ENCODE measurements at regions not wholly inside any gene's neighbourhood (a gene's known extent, or its start where the extent isn't known, plus 50 kb on each side); places are given as distances from the start of the nearest gene placed in this dataset.
"Not testable (repeated sequence)": the region's sequence is repeated elsewhere in the genome, so short reads cannot be mapped to it uniquely, and the experiment has no call there.

GRCh38 chr13:61276401-61276800 lies 139.2 kb downstream of the PCDH20 start:
- Mint-ChIP-seq H3K27ac (ENCODE audit: unreplicated experiment) (no peak overlapping the region), H3K9me3 (ENCODE audit: low read depth, unreplicated experiment) (no peaks in the 10 kb centered on the region), H3K27me3 (ENCODE audit: unreplicated experiment) (no peaks in the 10 kb centered on the region), H3K36me3 (ENCODE audit: insufficient read depth, unreplicated experiment) (no peaks in the 10 kb centered on the region), H3K4me1 (ENCODE audit: low read depth, unreplicated experiment) (no peaks in the 10 kb centered on the region), H3K4me3 (ENCODE audit: low read depth, unreplicated experiment) (no peak overlapping the region)
- intact Hi-C loops (cut with micrococcal nuclease; ENCODE audit: unreplicated experiment): no loop called here
- no TSS peak for BruUV-seq (replicated peaks)
- TF ChIP-seq CTCF (IDR thresholded peaks at IDR 0.05; ENCODE audit: unreplicated experiment): no peak
- CTCF ChIA-PET: no interaction called here
- no peak for DNase-seq

GRCh38 chr13:61275736-61276135 lies 139.9 kb downstream of the PCDH20 start:
- TF ChIP-seq CTCF (IDR thresholded peaks at IDR 0.05; ENCODE audit: unreplicated experiment): no peak
- Mint-ChIP-seq H3K4me3 (ENCODE audit: low read depth, unreplicated experiment) (no peak overlapping the region), H3K27me3 (ENCODE audit: unreplicated experiment) (no peaks in the 10 kb centered on the region), H3K9me3 (ENCODE audit: low read depth, unreplicated experiment) (no peaks in the 10 kb centered on the region), H3K4me1 (ENCODE audit: low read depth, unreplicated experiment) (no peaks in the 10 kb centered on the region), H3K27ac (ENCODE audit: unreplicated experiment) (no peak overlapping the region), H3K36me3 (ENCODE audit: insufficient read depth, unreplicated experiment) (no peaks in the 10 kb centered on the region)
- intact Hi-C loops (cut with micrococcal nuclease; ENCODE audit: unreplicated experiment): no loop called here
- no peak for DNase-seq
- no TSS peak for BruUV-seq (replicated peaks)
- CTCF ChIA-PET: no interaction called here

GRCh38 chr13:61275251-61275650 lies 140.4 kb downstream of the PCDH20 start:
- intact Hi-C loops (cut with micrococcal nuclease; ENCODE audit: unreplicated experiment): no loop called here
- no peak for TF ChIP-seq CTCF (IDR thresholded peaks at IDR 0.05; ENCODE audit: unreplicated experiment)
- BruUV-seq (replicated peaks): no TSS peak
- Mint-ChIP-seq H3K36me3 (ENCODE audit: insufficient read depth, unreplicated experiment) (no peaks in the 10 kb centered on the region), H3K27me3 (ENCODE audit: unreplicated experiment) (no peaks in the 10 kb centered on the region), H3K4me1 (ENCODE audit: low read depth, unreplicated experiment) (no peaks in the 10 kb centered on the region), H3K9me3 (ENCODE audit: low read depth, unreplicated experiment) (no peaks in the 10 kb centered on the region), H3K27ac (ENCODE audit: unreplicated experiment) (no peak overlapping the region), H3K4me3 (ENCODE audit: low read depth, unreplicated experiment) (no peak overlapping the region)
- CTCF ChIA-PET: no interaction called here
- no peak for DNase-seq

GRCh38 chr13:61266896-61267295 lies 148.8 kb downstream of the PCDH20 start:
- BruUV-seq (replicated peaks); H3K27ac Mint-ChIP-seq (ENCODE audit: unreplicated experiment); H3K36me3 Mint-ChIP-seq (ENCODE audit: insufficient read depth, unreplicated experiment); H3K27me3 Mint-ChIP-seq (ENCODE audit: unreplicated experiment); CTCF ChIA-PET; DNase-seq; H3K4me3 Mint-ChIP-seq (ENCODE audit: low read depth, unreplicated experiment); intact Hi-C loops (cut with micrococcal nuclease; ENCODE audit: unreplicated experiment); H3K4me1 Mint-ChIP-seq (ENCODE audit: low read depth, unreplicated experiment); H3K9me3 Mint-ChIP-seq (ENCODE audit: low read depth, unreplicated experiment): not testable (repeated sequence)

- Mint-ChIP-seq H3K4me3 (ENCODE audit: low read depth, unreplicated experiment) (no peak overlapping the region), H3K9me3 (ENCODE audit: low read depth, unreplicated experiment) (no peaks in the 10 kb centered on the region), H3K36me3 (ENCODE audit: insufficient read depth, unreplicated experiment) (no peaks in the 10 kb centered on the region), H3K27ac (ENCODE audit: unreplicated experiment) (no peak overlapping the region), H3K27me3 (ENCODE audit: unreplicated experiment) (no peaks in the 10 kb centered on the region), H3K4me1 (ENCODE audit: low read depth, unreplicated experiment) (no peaks in the 10 kb centered on the region)
- no peak for TF ChIP-seq CTCF (IDR thresholded peaks at IDR 0.05; ENCODE audit: unreplicated experiment)
- DNase-seq: no peak
- CTCF ChIA-PET: no interaction called here
- intact Hi-C loops (cut with micrococcal nuclease; ENCODE audit: unreplicated experiment): no loop called here
- no TSS peak for BruUV-seq (replicated peaks)
Observed at GRCh38 chr13:61261746-61262472, 153.7 kb downstream of the PCDH20 start.

All from Calu3 (cell line).